Keratinocyte (primary cell): ENCODE measurements at regions not wholly inside any gene's neighbourhood (a gene's known extent, or its start where the extent isn't known, plus 50 kb on each side); places are given as distances from the start of the nearest gene placed in this dataset.

Source experiments
- DNase-seq: peaks from one replicate; pipeline ENCODE4 v3.0.0-alpha.2; 2011; ENCODE audit warnings: low read depth, missing footprints, low spot score
- FAIRE-seq: peaks from 2 replicates; lab custom pipeline; 2011; peaks lifted over from hg19 to GRCh38; lab: Jason Lieb, UNC
- H2AFZ ChIP-seq: 2 replicates; pipeline ENCODE4 v1.6.0; 2012; ENCODE audit warnings: low read length, control low read depth, inconsistent platforms; ENCODE audit not compliant: control insufficient read depth
- H3K27ac ChIP-seq: 2 replicates; pipeline ENCODE4 v1.5.1; 2011; ENCODE audit warnings: low read length; ENCODE audit not compliant: control insufficient read depth, insufficient read depth
- H3K27me3 ChIP-seq: 3 replicates; pipeline ENCODE4 v1.6.0; 2011; ENCODE audit warnings: low read length; ENCODE audit not compliant: control insufficient read depth, insufficient read depth; ENCODE audit errors: extremely low read depth
- H3K36me3 ChIP-seq, 2 experiments: 2 replicates in 1 of 2; 3 replicates in 1 of 2; pipeline ENCODE4 v1.5.1; 2011; ENCODE audit warnings: low read length in 2 of 2, mild to moderate bottlenecking in 1 of 2; ENCODE audit not compliant: control insufficient read depth in 2 of 2, insufficient read depth in 2 of 2; ENCODE audit errors: extremely low read depth in 1 of 2
- H3K4me1 ChIP-seq: 3 replicates; pipeline ENCODE4 v1.5.1; 2011; ENCODE audit warnings: low read length; ENCODE audit not compliant: control insufficient read depth, insufficient read depth; ENCODE audit errors: extremely low read depth
- H3K4me2 ChIP-seq: 3 replicates; pipeline ENCODE4 v1.6.0; 2011; ENCODE audit warnings: low read depth, low read length; ENCODE audit not compliant: control insufficient read depth, insufficient read depth; ENCODE audit errors: extremely low read depth
- H3K4me3 ChIP-seq, 3 experiments: fragments of 200-600 bp in 1 of 3; sonication (generic) in 1 of 3; 2 replicates in 2 of 3; 3 replicates in 1 of 3; pipeline ENCODE4 v1.5.1; 2011 to 2016; ENCODE audit warnings: low read length in 3 of 3, mild to moderate bottlenecking in 3 of 3, control low read depth in 2 of 3, inconsistent platforms in 1 of 3, low read depth in 1 of 3, mixed read lengths in 1 of 3, mixed run types in 1 of 3, moderate library complexity in 1 of 3; ENCODE audit not compliant: control insufficient read depth in 2 of 3, insufficient read depth in 2 of 3; ENCODE audit errors: extremely low read depth in 1 of 3
- H3K79me2 ChIP-seq: 2 replicates; pipeline ENCODE4 v1.6.0; 2012; ENCODE audit warnings: low read length; ENCODE audit not compliant: control insufficient read depth, insufficient read depth
- H3K9ac ChIP-seq: 3 replicates; pipeline ENCODE4 v1.6.0; 2011; ENCODE audit warnings: low read length; ENCODE audit not compliant: control insufficient read depth, insufficient read depth; ENCODE audit errors: extremely low read depth
- H3K9me1 ChIP-seq: 3 replicates; pipeline ENCODE4 v1.6.0; 2011; ENCODE audit warnings: low read length; ENCODE audit not compliant: control insufficient read depth, insufficient read depth; ENCODE audit errors: extremely low read depth
- H3K9me3 ChIP-seq: 2 replicates; pipeline ENCODE4 v1.5.1; 2012; ENCODE audit warnings: low read depth, low read length; ENCODE audit not compliant: control insufficient read depth
- H4K20me1 ChIP-seq: 3 replicates; pipeline ENCODE4 v1.6.0; 2011; ENCODE audit warnings: low read length; ENCODE audit not compliant: control insufficient read depth, insufficient read depth; ENCODE audit errors: extremely low read depth
- CTCF ChIP-seq, 3 experiments: IDR thresholded peaks in 1 of 3; conservative IDR thresholded peaks in 1 of 3; optimal IDR thresholded peaks in 1 of 3; 2 replicates in 2 of 3; 3 replicates in 1 of 3; pipeline versions ENCODE3 to v1.5.1; 2011; ENCODE audit warnings: low read length in 3 of 3, mild to moderate bottlenecking in 3 of 3, moderate library complexity in 2 of 3, control low read depth in 1 of 3, inconsistent platforms in 1 of 3; ENCODE audit not compliant: insufficient read depth in 2 of 3; ENCODE audit errors: extremely low read depth in 1 of 3
- EZH2 ChIP-seq: IDR thresholded peaks from one replicate; pipeline ENCODE4 v1.6.1; 2012; ENCODE audit warnings: inconsistent platforms, mild to moderate bottlenecking, low read length, moderate library complexity
- dilution Hi-C: fragments of 300-500 bp; cut with MboI; formaldehyde crosslinking; loops from one replicate; pipeline ENCODE4 v1.7.0; 2020; ENCODE audit warnings: low sequenced_read_pairs; ENCODE audit not compliant: extremely low pct_ligation_motif_present

GRCh38 chr14:97276573-97276972 lies 479.4 kb downstream of the VRK1 start:
- H3K9me3 ChIP-seq, result no peaks in the 10 kb centered on the region
- no peak for TF ChIP-seq CTCF (optimal IDR thresholded peaks at IDR 0.05 in 1 of 3, IDR thresholded peaks at IDR 0.05 in 1 of 3, conservative IDR thresholded peaks at IDR 0.05 in 1 of 3; ENCODE audit: extremely low read depth in 1 of 3, insufficient read depth in 2 of 3, low read length in 3 of 3)
- TF ChIP-seq EZH2, result no peak
- H4K20me1 ChIP-seq, result no peaks in the 10 kb centered on the region
- H3K27me3 ChIP-seq, result no peaks in the 10 kb centered on the region
- dilution Hi-C loops, result no loop called here
- H3K79me2 ChIP-seq, result no peaks in the 10 kb centered on the region
- FAIRE-seq (no peak), DNase-seq (no peak)
- no peak overlapping the region for H2AFZ ChIP-seq
- H3K4me1 ChIP-seq, result no peaks in the 10 kb centered on the region
- no peak overlapping the region for H3K4me2 ChIP-seq
- no peak overlapping the region for H3K9ac ChIP-seq
- H3K36me3 ChIP-seq, result no peaks in the 10 kb centered on the region
- H3K9me1 ChIP-seq, result no peaks in the 10 kb centered on the region
- no peak overlapping the region for H3K4me3 ChIP-seq
- H3K27ac ChIP-seq, result no peak overlapping the region

GRCh38 chr14:97277711-97278110 lies 480.5 kb downstream of the VRK1 start:
- FAIRE-seq (no peak), DNase-seq (no peak)
- Histone ChIP-seq H4K20me1 (no peaks in the 10 kb centered on the region), H3K36me3 (no peaks in the 10 kb centered on the region), H3K9me1 (no peaks in the 10 kb centered on the region), H3K27me3 (no peaks in the 10 kb centered on the region), H3K4me1 (no peaks in the 10 kb centered on the region), H3K9ac (no peak overlapping the region), H2AFZ (no peak overlapping the region), H3K4me3 (no peak overlapping the region), H3K27ac (no peak overlapping the region), H3K4me2 (no peak overlapping the region), H3K9me3 (no peaks in the 10 kb centered on the region), H3K79me2 (no peaks in the 10 kb centered on the region)
- TF ChIP-seq CTCF (optimal IDR thresholded peaks at IDR 0.05 in 1 of 3, IDR thresholded peaks at IDR 0.05 in 1 of 3, conservative IDR thresholded peaks at IDR 0.05 in 1 of 3; ENCODE audit: extremely low read depth in 1 of 3, insufficient read depth in 2 of 3, low read length in 3 of 3) (no peak), EZH2 (no peak)
- dilution Hi-C loops, result no loop called here
